CD4-positive, alpha-beta T cell treated with Interferon gamma for 1 hour (primary cell): ENCODE measurements at regions not wholly inside any gene's neighbourhood (a gene's known extent, or its start where the extent isn't known, plus 50 kb on each side); places are given as distances from the start of the nearest gene placed in this dataset.
"Not testable (repeated sequence)": the region's sequence is repeated elsewhere in the genome, so short reads cannot be mapped to it uniquely, and the experiment has no call there.

ENCODE experiments used
- DNase-seq: peaks from one replicate; pipeline ENCODE4 v3.0.0-alpha.2; 2020

- DNase-seq: no peak
Measured at GRCh38 chr10:2049560-2049959, 312.2 kb upstream of the ADARB2 start.

- DNase-seq: no peak
Measured at GRCh38 chr10:2048337-2048973, 311.1 kb upstream of the ADARB2 start.

DNA sequence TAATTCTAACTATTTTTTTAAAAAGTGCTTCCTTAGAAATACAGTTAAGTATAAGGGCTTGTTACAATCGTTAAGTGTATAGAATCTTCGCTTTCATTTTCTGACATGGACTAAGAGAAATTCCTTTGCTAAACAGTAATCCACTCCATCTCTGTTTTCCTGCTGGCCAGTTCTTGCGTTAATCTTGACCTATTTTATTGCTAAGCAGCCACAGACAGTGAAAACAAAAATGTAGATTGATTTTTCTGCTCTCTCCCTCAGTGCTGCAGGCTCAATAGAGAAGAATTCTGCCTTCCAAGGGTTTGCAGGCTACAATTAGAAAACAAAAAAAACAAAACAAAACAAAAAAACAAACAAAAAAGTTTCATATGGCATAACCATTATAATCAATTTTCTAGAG lies 310.4 kb upstream of the ADARB2 start:
- no peak for DNase-seq

DNA sequence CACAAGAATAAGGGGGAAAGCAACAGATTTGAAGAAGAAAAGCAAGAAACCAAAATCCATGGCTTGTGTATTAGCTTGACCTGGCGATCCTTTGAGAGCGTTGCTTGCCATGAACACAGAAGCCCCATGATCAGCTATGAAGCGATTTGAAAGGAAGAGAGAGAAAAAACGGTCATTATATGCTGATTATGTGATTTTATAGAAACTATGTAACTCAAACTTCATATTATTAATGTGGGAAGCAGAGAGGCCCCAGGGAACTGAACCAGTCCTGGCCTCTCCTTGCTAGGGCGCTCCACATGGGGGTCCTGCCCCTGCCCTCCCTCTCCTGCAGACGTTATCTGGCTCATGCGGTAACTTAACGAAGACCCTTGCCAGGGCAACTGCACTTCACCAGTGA lies 306.1 kb upstream of the ADARB2 start:
- no peak for DNase-seq

GRCh38 chr10:2038036-2038435 lies 300.7 kb upstream of the ADARB2 start:
- no peak for DNase-seq

DNA sequence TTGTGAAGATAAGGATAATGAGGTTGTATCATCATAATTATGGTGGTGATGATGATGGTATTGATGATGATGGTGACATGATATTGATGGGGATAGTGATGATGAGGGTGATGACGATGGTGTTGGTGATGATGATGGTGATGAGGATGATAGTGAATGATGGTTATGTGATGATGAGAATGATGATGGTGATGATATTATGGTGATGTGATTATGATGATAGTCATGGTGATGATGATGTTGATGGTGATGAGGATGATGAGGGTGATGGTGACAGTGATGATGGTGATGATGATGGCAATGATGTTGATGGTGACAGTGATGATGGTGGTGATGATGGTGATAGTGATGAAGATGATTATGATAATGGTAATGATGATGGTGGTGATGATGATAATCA lies 299.9 kb upstream of the ADARB2 start:
- DNase-seq: no peak

DNA sequence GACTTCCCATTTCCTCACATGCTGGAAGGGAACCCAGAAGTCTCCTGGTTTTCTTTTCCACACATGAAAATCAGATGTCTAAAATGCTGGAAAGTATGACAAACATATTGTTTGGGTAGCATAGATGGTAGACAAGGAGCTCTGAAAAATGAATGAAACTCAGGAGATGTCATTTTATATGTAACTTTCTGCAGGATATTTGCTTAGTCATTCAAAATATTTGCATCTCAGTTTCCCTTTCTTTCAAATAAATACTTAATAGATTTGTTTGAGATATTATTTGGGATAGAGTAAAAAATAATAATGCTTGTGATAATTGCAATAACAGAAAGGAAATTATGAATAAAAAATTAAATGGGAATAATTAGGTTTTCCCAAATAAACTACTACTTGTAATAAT lies 298.9 kb upstream of the ADARB2 start:
- DNase-seq: no peak

- DNase-seq: no peak
Measured at GRCh38 chr10:2030046-2030445, 292.7 kb upstream of the ADARB2 start.

DNA sequence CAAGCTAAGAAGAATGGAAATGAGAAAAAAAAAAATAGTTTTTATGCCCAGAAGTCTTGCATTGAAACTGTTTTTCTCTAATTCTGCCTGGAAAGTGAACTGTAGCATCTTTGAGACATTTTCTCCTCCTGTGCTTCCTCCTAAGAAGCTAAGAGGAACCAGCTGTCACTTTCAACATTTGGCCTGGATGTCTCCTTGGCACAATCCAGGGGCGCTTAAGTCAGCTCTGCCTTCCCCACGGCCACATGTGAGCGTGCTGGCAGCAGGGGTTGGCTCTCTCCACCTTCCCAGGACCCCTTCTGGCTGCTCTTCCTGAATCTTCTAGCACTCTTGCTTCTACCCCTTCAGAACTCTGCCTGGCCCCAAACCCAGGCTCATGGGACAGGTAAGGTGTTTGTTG lies 289.6 kb upstream of the ADARB2 start:
- no peak for DNase-seq

- DNase-seq: not testable (repeated sequence)
Measured at GRCh38 chr10:2024750-2025149, 287.4 kb upstream of the ADARB2 start.

DNA sequence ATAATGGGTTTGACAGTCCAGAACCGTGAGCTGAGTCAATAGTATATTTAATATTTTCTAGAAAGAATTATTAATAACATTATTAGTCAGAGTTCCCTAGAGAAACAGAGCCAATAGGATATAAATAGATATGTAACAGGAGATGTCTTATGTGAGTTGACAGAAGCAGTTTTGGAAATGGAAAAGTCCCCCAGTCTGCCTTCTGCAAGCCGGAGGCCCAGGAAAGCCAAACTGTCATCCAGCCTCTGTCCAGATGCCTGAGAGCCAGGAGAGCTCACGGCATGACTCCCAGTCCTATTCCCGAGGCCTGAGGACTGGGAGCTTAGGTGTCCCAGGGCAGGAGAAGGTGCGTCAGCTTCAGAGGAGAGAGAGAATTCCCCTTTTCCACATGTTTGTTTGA lies 286.4 kb upstream of the ADARB2 start:
- DNase-seq: no peak

DNA sequence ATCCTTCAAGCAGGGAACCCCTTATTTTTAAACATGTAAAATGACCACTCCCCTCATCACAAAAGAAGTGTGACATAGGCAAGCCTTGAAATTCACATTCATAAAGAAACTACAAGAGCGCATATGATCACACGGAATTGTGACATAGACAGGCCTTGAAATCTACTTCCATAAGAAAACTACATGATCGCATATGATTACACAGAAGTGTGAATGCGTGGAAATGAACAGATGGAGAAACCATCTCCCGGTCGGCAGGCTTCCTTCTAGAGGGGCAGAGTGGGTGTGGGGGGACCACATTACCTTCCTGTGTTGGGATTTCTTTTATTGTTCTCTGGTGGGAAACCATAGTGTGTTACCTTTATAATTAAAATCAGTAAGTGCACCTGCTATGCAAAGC lies 285.1 kb upstream of the ADARB2 start:
- DNase-seq: no peak

- DNase-seq: no peak
Measured at GRCh38 chr10:2020836-2021235, 283.5 kb upstream of the ADARB2 start.

DNA sequence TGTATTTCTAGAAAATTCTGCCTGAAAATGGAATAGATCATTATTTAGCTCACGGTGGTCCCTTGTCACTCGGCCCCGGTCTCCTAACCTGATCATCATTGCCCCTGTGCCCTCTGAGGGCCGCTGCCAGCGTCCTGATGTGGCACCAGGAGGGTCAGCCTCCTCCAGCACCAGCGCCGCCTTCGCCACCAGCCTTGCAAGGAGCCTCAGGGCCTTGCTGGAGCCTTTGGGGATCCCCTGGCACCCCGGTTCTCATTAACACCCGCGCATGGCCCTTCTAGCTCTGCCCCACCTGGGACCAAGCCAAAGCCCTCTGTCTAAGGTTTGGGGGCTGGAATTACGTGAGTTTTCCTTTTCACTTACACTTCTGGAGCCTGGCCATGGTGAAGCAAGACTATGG lies 282.5 kb upstream of the ADARB2 start:
- no peak for DNase-seq

- no peak for DNase-seq
Measured at GRCh38 chr10:2019281-2019680, 282.0 kb upstream of the ADARB2 start.

GRCh38 chr10:2014541-2014940 lies 277.2 kb upstream of the ADARB2 start:
- no peak for DNase-seq

- DNase-seq: no peak
Measured at GRCh38 chr10:2012209-2012608, 274.9 kb upstream of the ADARB2 start.

DNA sequence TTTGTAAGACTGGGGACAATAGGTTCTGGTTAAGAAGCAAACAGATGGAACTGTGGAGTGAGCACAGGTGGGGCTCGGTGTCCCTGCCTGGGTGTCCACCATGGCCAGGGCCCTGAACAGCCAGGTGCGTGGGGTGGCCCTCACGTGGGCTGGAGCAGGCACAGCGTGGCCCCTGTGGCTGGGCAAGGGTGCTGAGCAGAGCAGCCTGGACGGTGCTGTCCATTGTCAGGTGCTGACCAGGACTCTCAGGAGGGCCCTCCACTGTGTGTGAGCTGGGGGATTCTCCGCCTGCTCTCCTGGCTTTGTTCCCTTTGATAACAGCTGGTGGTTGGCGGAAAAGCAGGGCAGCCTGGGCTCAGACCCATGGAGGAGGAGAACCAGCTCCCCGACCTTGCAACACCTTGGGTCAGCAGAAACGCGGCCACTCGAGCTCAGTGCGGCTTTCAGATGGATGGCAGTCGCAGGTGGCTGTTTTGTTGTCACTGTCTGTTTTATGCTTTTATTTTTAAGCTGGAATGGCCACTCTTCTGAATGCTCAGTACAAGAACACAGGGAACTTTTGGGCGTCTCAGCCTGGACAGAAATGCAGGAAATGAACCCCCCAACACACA lies 273.9 kb upstream of the ADARB2 start:
- DNase-seq: no peak

- no peak for DNase-seq
Measured at GRCh38 chr10:2005546-2005945, 268.2 kb upstream of the ADARB2 start.

DNA sequence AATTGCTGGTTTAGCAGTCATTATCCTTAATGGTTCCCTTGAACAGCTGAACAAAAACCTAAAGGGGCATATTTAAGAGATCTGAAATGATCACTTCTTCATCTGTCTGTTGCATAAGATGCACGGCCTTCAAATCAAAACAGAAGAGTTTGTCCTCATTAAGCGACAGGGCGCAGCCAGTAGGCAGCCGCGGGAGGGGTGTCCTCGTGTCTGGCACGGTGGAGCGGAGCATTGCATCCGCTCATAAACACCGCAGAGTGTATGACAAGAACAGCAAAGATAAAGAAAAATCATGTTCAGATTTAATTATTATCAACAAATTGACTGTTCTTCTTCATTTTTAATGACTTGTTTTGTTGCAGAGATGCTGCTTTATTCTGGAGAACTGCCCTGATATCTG lies 255.6 kb upstream of the ADARB2 start:
- no peak for DNase-seq

- no peak for DNase-seq
Measured at GRCh38 chr10:1989090-1989489, 251.8 kb upstream of the ADARB2 start.

- DNase-seq: no peak
Measured at GRCh38 chr10:1981976-1982375, 244.7 kb upstream of the ADARB2 start.

GRCh38 chr10:1980459-1980858 lies 243.1 kb upstream of the ADARB2 start:
- no peak for DNase-seq

DNA sequence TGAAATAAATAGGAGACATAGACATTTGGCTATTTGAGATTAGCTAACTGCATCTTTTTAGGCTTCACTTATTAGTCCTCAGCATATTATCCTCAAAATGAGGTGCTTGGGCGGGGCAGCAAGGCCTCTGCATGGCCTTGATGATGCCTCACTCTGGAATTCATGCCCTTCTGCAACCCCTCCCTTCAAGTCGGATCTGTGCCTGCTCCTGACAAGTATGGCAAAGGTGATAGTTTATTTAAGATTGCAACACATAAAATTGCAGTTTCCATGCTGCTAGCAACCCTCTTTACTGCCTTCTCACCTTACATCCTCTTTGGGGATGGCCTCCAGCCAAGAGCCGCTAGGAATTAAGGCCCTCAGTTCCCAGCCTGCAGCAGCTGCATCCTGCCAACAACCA lies 241.3 kb upstream of the ADARB2 start:
- DNase-seq: no peak

DNA sequence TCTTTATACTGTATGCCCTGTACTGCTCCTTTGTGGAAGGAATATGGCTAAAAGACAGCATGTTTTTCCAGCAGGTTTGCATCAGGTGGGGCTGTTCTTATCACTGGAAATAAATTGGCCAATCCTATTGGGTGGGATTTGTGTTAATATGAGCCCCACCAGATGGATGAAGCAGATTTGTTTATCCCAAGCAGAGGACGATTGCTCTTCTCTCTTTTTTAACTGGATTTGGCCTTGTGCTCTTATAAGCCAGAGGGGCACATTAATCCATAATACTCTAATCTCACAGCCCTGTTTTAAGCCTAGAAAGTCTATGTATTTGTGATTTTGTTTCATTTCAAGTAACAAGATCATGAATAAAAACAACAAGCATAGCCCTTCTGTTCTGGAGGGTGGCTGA lies 240.1 kb upstream of the ADARB2 start:
- DNase-seq: no peak
